ENCODE measurements at regions not wholly inside any gene's neighbourhood (a gene's known extent, or its start where the extent isn't known, plus 50 kb on each side); places are given as distances from the start of the nearest gene placed in this dataset.
A peak's percentile ranks its signal among the peaks of the same experiment; 100 is the strongest.

- Histone ChIP-seq H3K9me3 (no peaks in the 10 kb centered on the region), H3K4me3 (ENCODE audit: low read depth, low read length) (no peak overlapping the region), H3K36me3 (ENCODE audit: control insufficient read depth, insufficient read depth, low read length) (no peaks in the 10 kb centered on the region), H3K27me3 (replicated peaks; ENCODE audit: control insufficient read depth, insufficient read depth, low read length) (no peaks in the 10 kb centered on the region), H3K4me1 (peaks cover 31% of the 10 kb centered on the region)
- Mint-ChIP-seq H3K27me3 (ENCODE audit: insufficient read depth, unreplicated experiment) (no peaks in the 10 kb centered on the region), H3K4me1 (ENCODE audit: low read depth, unreplicated experiment) (peaks cover 57% of the 10 kb centered on the region), H3K36me3 (ENCODE audit: insufficient read depth, unreplicated experiment) (no peaks in the 10 kb centered on the region), H3K9me3 (ENCODE audit: unreplicated experiment) (no peaks in the 10 kb centered on the region), H3K27ac (ENCODE audit: unreplicated experiment) (peak overlapping the region; percentile 16), H3K4me3 (ENCODE audit: unreplicated experiment) (no peak overlapping the region)
- no TSS peak for BruUV-seq (replicated peaks)
- intact Hi-C loops (cut with micrococcal nuclease; ENCODE audit: unreplicated experiment), result no loop called here
- ChIA-PET CTCF (interaction anchor here (1.0 kb wide), 1 partner anchor 41 kb away, joined by 3 read pairs; no protein-coding TSS in a partner anchor), POLR2A (interaction anchor here (0.6 kb wide), 1 partner anchor 16 kb away, joined by 3 read pairs; no protein-coding TSS in a partner anchor)
- TF ChIP-seq, protein P1, sequence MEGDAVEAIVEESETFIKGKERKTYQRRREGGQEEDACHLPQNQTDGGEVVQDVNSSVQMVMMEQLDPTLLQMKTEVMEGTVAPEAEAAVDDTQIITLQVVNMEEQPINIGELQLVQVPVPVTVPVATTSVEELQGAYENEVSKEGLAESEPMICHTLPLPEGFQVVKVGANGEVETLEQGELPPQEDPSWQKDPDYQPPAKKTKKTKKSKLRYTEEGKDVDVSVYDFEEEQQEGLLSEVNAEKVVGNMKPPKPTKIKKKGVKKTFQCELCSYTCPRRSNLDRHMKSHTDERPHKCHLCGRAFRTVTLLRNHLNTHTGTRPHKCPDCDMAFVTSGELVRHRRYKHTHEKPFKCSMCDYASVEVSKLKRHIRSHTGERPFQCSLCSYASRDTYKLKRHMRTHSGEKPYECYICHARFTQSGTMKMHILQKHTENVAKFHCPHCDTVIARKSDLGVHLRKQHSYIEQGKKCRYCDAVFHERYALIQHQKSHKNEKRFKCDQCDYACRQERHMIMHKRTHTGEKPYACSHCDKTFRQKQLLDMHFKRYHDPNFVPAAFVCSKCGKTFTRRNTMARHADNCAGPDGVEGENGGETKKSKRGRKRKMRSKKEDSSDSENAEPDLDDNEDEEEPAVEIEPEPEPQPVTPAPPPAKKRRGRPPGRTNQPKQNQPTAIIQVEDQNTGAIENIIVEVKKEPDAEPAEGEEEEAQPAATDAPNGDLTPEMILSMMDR (IDR thresholded peaks at IDR 0.05; ENCODE audit: insufficient read depth in 1 of 2, low read depth in 1 of 2, low read length in 1 of 2, severe bottlenecking in 1 of 2, unreplicated experiment in 1 of 2), result no peak
- DNase-seq, result no peak
These were observed 83.8 kb upstream of the PPM1B start for GRCh38 chr2:44084850-44085249.

DNA sequence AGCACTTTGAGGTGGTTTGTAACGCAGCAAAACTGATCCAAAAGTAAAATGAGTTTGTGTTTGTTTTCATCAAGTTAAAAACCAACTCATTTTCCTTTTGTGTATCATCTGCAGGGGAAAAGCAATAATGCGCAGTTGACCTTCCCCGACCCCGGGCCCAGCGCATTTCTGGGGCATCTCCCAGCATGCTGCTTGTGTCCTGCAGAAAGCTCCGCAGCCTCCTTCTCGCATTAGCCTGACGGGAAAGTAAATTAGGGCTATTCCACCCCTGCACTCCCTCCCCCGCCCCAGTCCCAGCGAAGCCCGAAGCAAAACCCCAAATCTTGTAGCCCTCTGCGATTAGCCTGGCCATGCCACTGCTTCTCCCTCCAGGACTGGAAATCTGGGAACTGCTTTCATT lies 82.0 kb upstream of the PPM1B start:
- POLR2A ChIA-PET, result no interaction called here
- Mint-ChIP-seq H3K27ac (ENCODE audit: unreplicated experiment) (peak overlapping the region; percentile 80), H3K4me3 (ENCODE audit: unreplicated experiment) (peak overlapping the region; percentile 73), H3K9me3 (ENCODE audit: unreplicated experiment) (no peaks in the 10 kb centered on the region), H3K27me3 (ENCODE audit: insufficient read depth, unreplicated experiment) (no peaks in the 10 kb centered on the region), H3K36me3 (ENCODE audit: insufficient read depth, unreplicated experiment) (no peaks in the 10 kb centered on the region), H3K4me1 (ENCODE audit: low read depth, unreplicated experiment) (peaks cover 54% of the 10 kb centered on the region)
- BruUV-seq (replicated peaks), result no TSS peak
- Histone ChIP-seq H3K4me3 (ENCODE audit: low read depth, low read length) (no peak overlapping the region), H3K4me1 (peaks cover 30% of the 10 kb centered on the region), H3K27me3 (replicated peaks; ENCODE audit: control insufficient read depth, insufficient read depth, low read length) (no peaks in the 10 kb centered on the region), H3K9me3 (no peaks in the 10 kb centered on the region), H3K36me3 (ENCODE audit: control insufficient read depth, insufficient read depth, low read length) (no peaks in the 10 kb centered on the region)
- CTCF ChIA-PET, result interaction anchor here (0.7 to 2.6 kb wide), 5 partner anchors 43 to 208 kb away, joined by 3 to 8 read pairs (median 5); no protein-coding TSS in a partner anchor
- no peak for DNase-seq
- TF ChIP-seq, protein P1 (IDR thresholded peaks at IDR 0.05; ENCODE audit: insufficient read depth in 1 of 2, low read depth in 1 of 2, low read length in 1 of 2, severe bottlenecking in 1 of 2, unreplicated experiment in 1 of 2), result no peak
- intact Hi-C loops (cut with micrococcal nuclease; ENCODE audit: unreplicated experiment), result loop anchor here (1.0 to 2.0 kb wide), 7 partner anchors 42 to 256 kb away; partner anchors contain the start of gene PPM1B

- BruUV-seq (replicated peaks), result no TSS peak
- ChIA-PET CTCF (interaction anchor here (0.7 to 2.6 kb wide), 5 partner anchors 43 to 208 kb away, joined by 3 to 8 read pairs (median 5); no protein-coding TSS in a partner anchor), POLR2A (interaction anchor here (1.2 kb wide), 1 partner anchor 81 kb away, joined by 8 read pairs; the partner anchor contains the start of gene PPM1B)
- Histone ChIP-seq H3K4me3 (ENCODE audit: low read depth, low read length) (peak overlapping the region; percentile 32), H3K36me3 (ENCODE audit: control insufficient read depth, insufficient read depth, low read length) (no peaks in the 10 kb centered on the region), H3K9me3 (no peaks in the 10 kb centered on the region; the same call in 1 of the 2 replicates), H3K4me1 (peaks cover 30% of the 10 kb centered on the region), H3K27me3 (replicated peaks; ENCODE audit: control insufficient read depth, insufficient read depth, low read length) (no peaks in the 10 kb centered on the region)
- Mint-ChIP-seq H3K27ac (ENCODE audit: unreplicated experiment) (peak overlapping the region; percentile 80), H3K9me3 (ENCODE audit: unreplicated experiment) (no peaks in the 10 kb centered on the region), H3K4me3 (ENCODE audit: unreplicated experiment) (peak overlapping the region; percentile 73), H3K36me3 (ENCODE audit: insufficient read depth, unreplicated experiment) (no peaks in the 10 kb centered on the region), H3K4me1 (ENCODE audit: low read depth, unreplicated experiment) (peaks cover 49% of the 10 kb centered on the region), H3K27me3 (ENCODE audit: insufficient read depth, unreplicated experiment) (no peaks in the 10 kb centered on the region)
- TF ChIP-seq, protein P1 (IDR thresholded peaks at IDR 0.05; ENCODE audit: insufficient read depth in 1 of 2, low read depth in 1 of 2, low read length in 1 of 2, severe bottlenecking in 1 of 2, unreplicated experiment in 1 of 2), result peak; percentile 94 to 96
- peak; percentile 83 to 93 for DNase-seq
- intact Hi-C loops (cut with micrococcal nuclease; ENCODE audit: unreplicated experiment), result loop anchor here (1.0 to 2.0 kb wide), 7 partner anchors 42 to 256 kb away; partner anchors contain the start of gene PPM1B
These were observed 81.5 kb upstream of the PPM1B start for GRCh38 chr2:44087036-44087713.

Measured in Caco-2 (cell line).